GM23338 (cell line): ENCODE measurements at regions not wholly inside any gene's neighbourhood (a gene's known extent, or its start where the extent isn't known, plus 50 kb on each side); places are given as distances from the start of the nearest gene placed in this dataset.

Experiments
- CREB1 ChIP-seq: fragments of 250-450 bp; sonication (Bioruptor Pico); IDR thresholded peaks from 2 replicates; pipeline ENCODE4 v1.5.0; 2020; ENCODE audit warnings: low read depth, mild to moderate bottlenecking, moderate library complexity
- CTCF ChIP-seq, 2 experiments: fragments of 200-600 bp in 1 of 2; sonication (generic) in 1 of 2; conservative IDR thresholded peaks; 2 replicates each; pipeline versions ENCODE4 v1.5.1 to v1.6.1; 2016 to 2017; ENCODE audit warnings: antibody characterized with exemption in 2 of 2, low read depth in 2 of 2, mild to moderate bottlenecking in 2 of 2, moderate library complexity in 1 of 2
- EZH2 ChIP-seq: fragments of 200-600 bp; sonication (generic); IDR thresholded peaks from one replicate; pipeline ENCODE4 v1.8.0; 2017; ENCODE audit warnings: antibody characterized with exemption, mild to moderate bottlenecking, low read depth; ENCODE audit not compliant: unreplicated experiment
- EZH2phosphoT487 ChIP-seq: fragments of 200-600 bp; sonication (generic); IDR thresholded peaks from one replicate; pipeline ENCODE4 v1.8.1; 2018; ENCODE audit warnings: antibody characterized with exemption; ENCODE audit not compliant: unreplicated experiment
- POLR2AphosphoS5 ChIP-seq: IDR thresholded peaks from 2 replicates; pipeline ENCODE4 v1.6.1; 2016; ENCODE audit warnings: antibody characterized with exemption, low read depth
- ZNF331 ChIP-seq: fragments of 250-450 bp; sonication (Bioruptor Pico); IDR thresholded peaks from 2 replicates; pipeline ENCODE4 v1.5.0; 2020; ENCODE audit warnings: low read depth, mild to moderate bottlenecking, moderate library complexity
- TF ChIP-seq, protein P1 (sequence below): fragments of 250-450 bp; sonication (Bioruptor Pico); IDR thresholded peaks from 2 replicates; pipeline ENCODE4 v1.5.0; 2020; ENCODE audit warnings: mild to moderate bottlenecking, moderate library complexity
- TF ChIP-seq, protein P2 (sequence below): IDR thresholded peaks from one replicate; pipeline ENCODE4 v1.6.1; 2018; ENCODE audit warnings: antibody characterized with exemption; ENCODE audit not compliant: unreplicated experiment

- no peak for TF ChIP-seq CREB1 (CRISPR knock-in tag)
- TF ChIP-seq, protein P1, sequence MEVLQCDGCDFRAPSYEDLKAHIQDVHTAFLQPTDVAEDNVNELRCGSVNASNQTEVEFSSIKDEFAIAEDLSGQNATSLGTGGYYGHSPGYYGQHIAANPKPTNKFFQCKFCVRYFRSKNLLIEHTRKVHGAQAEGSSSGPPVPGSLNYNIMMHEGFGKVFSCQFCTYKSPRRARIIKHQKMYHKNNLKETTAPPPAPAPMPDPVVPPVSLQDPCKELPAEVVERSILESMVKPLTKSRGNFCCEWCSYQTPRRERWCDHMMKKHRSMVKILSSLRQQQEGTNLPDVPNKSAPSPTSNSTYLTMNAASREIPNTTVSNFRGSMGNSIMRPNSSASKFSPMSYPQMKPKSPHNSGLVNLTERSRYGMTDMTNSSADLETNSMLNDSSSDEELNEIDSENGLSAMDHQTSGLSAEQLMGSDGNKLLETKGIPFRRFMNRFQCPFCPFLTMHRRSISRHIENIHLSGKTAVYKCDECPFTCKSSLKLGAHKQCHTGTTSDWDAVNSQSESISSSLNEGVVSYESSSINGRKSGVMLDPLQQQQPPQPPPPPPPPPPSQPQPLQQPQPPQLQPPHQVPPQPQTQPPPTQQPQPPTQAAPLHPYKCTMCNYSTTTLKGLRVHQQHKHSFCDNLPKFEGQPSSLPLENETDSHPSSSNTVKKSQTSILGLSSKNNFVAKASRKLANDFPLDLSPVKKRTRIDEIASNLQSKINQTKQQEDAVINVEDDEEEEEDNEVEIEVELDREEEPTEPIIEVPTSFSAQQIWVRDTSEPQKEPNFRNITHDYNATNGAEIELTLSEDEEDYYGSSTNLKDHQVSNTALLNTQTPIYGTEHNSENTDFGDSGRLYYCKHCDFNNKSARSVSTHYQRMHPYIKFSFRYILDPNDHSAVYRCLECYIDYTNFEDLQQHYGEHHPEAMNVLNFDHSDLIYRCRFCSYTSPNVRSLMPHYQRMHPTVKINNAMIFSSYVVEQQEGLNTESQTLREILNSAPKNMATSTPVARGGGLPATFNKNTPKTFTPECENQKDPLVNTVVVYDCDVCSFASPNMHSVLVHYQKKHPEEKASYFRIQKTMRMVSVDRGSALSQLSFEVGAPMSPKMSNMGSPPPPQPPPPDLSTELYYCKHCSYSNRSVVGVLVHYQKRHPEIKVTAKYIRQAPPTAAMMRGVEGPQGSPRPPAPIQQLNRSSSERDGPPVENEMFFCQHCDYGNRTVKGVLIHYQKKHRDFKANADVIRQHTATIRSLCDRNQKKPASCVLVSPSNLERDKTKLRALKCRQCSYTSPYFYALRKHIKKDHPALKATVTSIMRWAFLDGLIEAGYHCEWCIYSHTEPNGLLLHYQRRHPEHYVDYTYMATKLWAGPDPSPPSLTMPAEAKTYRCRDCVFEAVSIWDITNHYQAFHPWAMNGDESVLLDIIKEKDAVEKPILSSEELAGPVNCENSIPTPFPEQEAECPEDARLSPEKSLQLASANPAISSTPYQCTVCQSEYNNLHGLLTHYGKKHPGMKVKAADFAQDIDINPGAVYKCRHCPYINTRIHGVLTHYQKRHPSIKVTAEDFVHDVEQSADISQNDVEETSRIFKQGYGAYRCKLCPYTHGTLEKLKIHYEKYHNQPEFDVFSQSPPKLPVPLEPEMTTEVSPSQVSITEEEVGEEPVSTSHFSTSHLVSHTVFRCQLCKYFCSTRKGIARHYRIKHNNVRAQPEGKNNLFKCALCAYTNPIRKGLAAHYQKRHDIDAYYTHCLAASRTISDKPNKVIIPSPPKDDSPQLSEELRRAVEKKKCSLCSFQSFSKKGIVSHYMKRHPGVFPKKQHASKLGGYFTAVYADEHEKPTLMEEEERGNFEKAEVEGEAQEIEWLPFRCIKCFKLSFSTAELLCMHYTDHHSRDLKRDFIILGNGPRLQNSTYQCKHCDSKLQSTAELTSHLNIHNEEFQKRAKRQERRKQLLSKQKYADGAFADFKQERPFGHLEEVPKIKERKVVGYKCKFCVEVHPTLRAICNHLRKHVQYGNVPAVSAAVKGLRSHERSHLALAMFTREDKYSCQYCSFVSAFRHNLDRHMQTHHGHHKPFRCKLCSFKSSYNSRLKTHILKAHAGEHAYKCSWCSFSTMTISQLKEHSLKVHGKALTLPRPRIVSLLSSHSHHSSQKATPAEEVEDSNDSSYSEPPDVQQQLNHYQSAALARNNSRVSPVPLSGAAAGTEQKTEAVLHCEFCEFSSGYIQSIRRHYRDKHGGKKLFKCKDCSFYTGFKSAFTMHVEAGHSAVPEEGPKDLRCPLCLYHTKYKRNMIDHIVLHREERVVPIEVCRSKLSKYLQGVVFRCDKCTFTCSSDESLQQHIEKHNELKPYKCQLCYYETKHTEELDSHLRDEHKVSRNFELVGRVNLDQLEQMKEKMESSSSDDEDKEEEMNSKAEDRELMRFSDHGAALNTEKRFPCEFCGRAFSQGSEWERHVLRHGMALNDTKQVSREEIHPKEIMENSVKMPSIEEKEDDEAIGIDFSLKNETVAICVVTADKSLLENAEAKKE: no peak
- no peak for TF ChIP-seq CTCF (conservative IDR thresholded peaks at IDR 0.05; ENCODE audit: low read depth in 2 of 2)
- TF ChIP-seq ZNF331: no peak
- TF ChIP-seq EZH2: no peak
- TF ChIP-seq POLR2AphosphoS5: no peak
- TF ChIP-seq, protein P2, sequence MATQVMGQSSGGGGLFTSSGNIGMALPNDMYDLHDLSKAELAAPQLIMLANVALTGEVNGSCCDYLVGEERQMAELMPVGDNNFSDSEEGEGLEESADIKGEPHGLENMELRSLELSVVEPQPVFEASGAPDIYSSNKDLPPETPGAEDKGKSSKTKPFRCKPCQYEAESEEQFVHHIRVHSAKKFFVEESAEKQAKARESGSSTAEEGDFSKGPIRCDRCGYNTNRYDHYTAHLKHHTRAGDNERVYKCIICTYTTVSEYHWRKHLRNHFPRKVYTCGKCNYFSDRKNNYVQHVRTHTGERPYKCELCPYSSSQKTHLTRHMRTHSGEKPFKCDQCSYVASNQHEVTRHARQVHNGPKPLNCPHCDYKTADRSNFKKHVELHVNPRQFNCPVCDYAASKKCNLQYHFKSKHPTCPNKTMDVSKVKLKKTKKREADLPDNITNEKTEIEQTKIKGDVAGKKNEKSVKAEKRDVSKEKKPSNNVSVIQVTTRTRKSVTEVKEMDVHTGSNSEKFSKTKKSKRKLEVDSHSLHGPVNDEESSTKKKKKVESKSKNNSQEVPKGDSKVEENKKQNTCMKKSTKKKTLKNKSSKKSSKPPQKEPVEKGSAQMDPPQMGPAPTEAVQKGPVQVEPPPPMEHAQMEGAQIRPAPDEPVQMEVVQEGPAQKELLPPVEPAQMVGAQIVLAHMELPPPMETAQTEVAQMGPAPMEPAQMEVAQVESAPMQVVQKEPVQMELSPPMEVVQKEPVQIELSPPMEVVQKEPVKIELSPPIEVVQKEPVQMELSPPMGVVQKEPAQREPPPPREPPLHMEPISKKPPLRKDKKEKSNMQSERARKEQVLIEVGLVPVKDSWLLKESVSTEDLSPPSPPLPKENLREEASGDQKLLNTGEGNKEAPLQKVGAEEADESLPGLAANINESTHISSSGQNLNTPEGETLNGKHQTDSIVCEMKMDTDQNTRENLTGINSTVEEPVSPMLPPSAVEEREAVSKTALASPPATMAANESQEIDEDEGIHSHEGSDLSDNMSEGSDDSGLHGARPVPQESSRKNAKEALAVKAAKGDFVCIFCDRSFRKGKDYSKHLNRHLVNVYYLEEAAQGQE: no peak
- no peak for TF ChIP-seq EZH2phosphoT487
Measured at GRCh38 chr11:69361466-69361865, 67.5 kb downstream of the MYEOV start.
